NCI-H2171 (cell line): ENCODE measurements at regions not wholly inside any gene's neighbourhood (a gene's known extent, or its start where the extent isn't known, plus 50 kb on each side); places are given as distances from the start of the nearest gene placed in this dataset.

Source experiments
- DNase-seq: peaks from one replicate; lab custom pipeline; 2025; lab: John Stamatoyannopoulos, UW

GRCh38 chr10:128221807-128222206, 95.6 kb upstream of the MKI67 start:
- DNase-seq: no peak

GRCh38 chr10:128222332-128222849, 96.2 kb upstream of the MKI67 start:
- no peak for DNase-seq

- no peak for DNase-seq
These were observed 104.2 kb upstream of the MKI67 start for GRCh38 chr10:128230401-128230800.

- no peak for DNase-seq
These were observed 107.2 kb upstream of the MKI67 start for GRCh38 chr10:128233422-128233821.

- DNase-seq: no peak
These were observed 111.5 kb upstream of the MKI67 start for GRCh38 chr10:128237710-128238109.

GRCh38 chr10:128241023-128241422, 114.8 kb upstream of the MKI67 start:
- DNase-seq: no peak

- no peak for DNase-seq
These were observed 116.4 kb upstream of the MKI67 start for GRCh38 chr10:128242641-128243040.

- DNase-seq: no peak
These were observed 118.8 kb upstream of the MKI67 start for GRCh38 chr10:128245026-128245425.

- no peak for DNase-seq
These were observed 121.4 kb upstream of the MKI67 start for GRCh38 chr10:128247576-128247975.

- no peak for DNase-seq
These were observed 128.3 kb upstream of the MKI67 start for GRCh38 chr10:128254476-128254875.

- DNase-seq: no peak
These were observed 131.2 kb upstream of the MKI67 start for GRCh38 chr10:128257428-128257827.

GRCh38 chr10:128258421-128258976, 132.3 kb upstream of the MKI67 start:
- DNase-seq: no peak

- DNase-seq: peak; percentile 30
These were observed 137.9 kb upstream of the MKI67 start for GRCh38 chr10:128263891-128264688.

GRCh38 chr10:128265596-128265995, 139.4 kb upstream of the MKI67 start:
- DNase-seq: no peak

- no peak for DNase-seq
These were observed 141.4 kb upstream of the MKI67 start for GRCh38 chr10:128267581-128267980.

- DNase-seq: peak; percentile 69
These were observed 141.9 kb upstream of the MKI67 start for GRCh38 chr10:128268015-128268722.

- DNase-seq: peak; percentile 40
These were observed 148.7 kb upstream of the MKI67 start for GRCh38 chr10:128274938-128275337.

- peak; percentile 38 for DNase-seq
These were observed 149.4 kb upstream of the MKI67 start for GRCh38 chr10:128275388-128276177.

- no peak for DNase-seq
These were observed 151.1 kb upstream of the MKI67 start for GRCh38 chr10:128277267-128277840.

GRCh38 chr10:128278362-128278761, 152.1 kb upstream of the MKI67 start:
- DNase-seq: no peak

GRCh38 chr10:128280271-128280670, 154.0 kb upstream of the MKI67 start:
- DNase-seq: no peak

GRCh38 chr10:128281343-128281742, 155.1 kb upstream of the MKI67 start:
- no peak for DNase-seq
